Liver (tissue), 7 donors: ENCODE measurements at regions not wholly inside any gene's neighbourhood (a gene's known extent, or its start where the extent isn't known, plus 50 kb on each side); places are given as distances from the start of the nearest gene placed in this dataset.

Experiments
- DNase-seq: peaks from one replicate; pipeline ENCODE4 v3.0.0-alpha.2; 2017; ENCODE audit warnings: low spot score
- H3K27ac ChIP-seq, 2 donors: one replicate each; pipeline ENCODE4 v1.7.0; 2013; ENCODE audit warnings: inconsistent platforms in 2 of 2, low read length in 2 of 2, control low read depth in 1 of 2, low read depth in 1 of 2, mild to moderate bottlenecking in 1 of 2
- H3K27me3 ChIP-seq, 4 donors: one replicate each; pipeline versions ENCODE4 v1.6.1 to v1.7.0; 2013; ENCODE audit warnings: low read length in 3 of 4, inconsistent platforms in 1 of 4, mild to moderate bottlenecking in 1 of 4, moderate library complexity in 1 of 4; ENCODE audit not compliant: control insufficient read depth in 4 of 4, insufficient read depth in 4 of 4
- H3K36me3 ChIP-seq, 4 donors: one replicate each; pipeline versions ENCODE4 v1.6.1 to v1.7.0; 2013; ENCODE audit warnings: low read length in 3 of 4, mild to moderate bottlenecking in 3 of 4, low read depth in 1 of 4, moderate library complexity in 1 of 4; ENCODE audit not compliant: control insufficient read depth in 4 of 4, insufficient read depth in 3 of 4
- H3K4me1 ChIP-seq, 4 donors: one replicate each; pipeline versions ENCODE4 v1.6.1 to v1.7.0; 2013; ENCODE audit warnings: low read length in 3 of 4, mild to moderate bottlenecking in 3 of 4, moderate library complexity in 1 of 4; ENCODE audit not compliant: control insufficient read depth in 4 of 4, insufficient read depth in 4 of 4
- H3K4me3 ChIP-seq, 3 donors: one replicate each; pipeline versions ENCODE4 v1.6.1 to v1.7.0; 2013; ENCODE audit warnings: low read length in 3 of 3, control low read depth in 1 of 3, low read depth in 1 of 3, mild to moderate bottlenecking in 1 of 3
- H3K9ac ChIP-seq, 2 donors: one replicate each; pipeline ENCODE4 v1.7.0; 2013; ENCODE audit warnings: low read length in 2 of 2, mild to moderate bottlenecking in 2 of 2, moderate library complexity in 2 of 2, control low read depth in 1 of 2, low read depth in 1 of 2
- H3K9me3 ChIP-seq, 4 donors: one replicate each; pipeline versions ENCODE4 v1.6.1 to v1.7.0; 2013; ENCODE audit warnings: low read length in 3 of 4; ENCODE audit not compliant: control insufficient read depth in 4 of 4
- EGR1 ChIP-seq, 2 donors: IDR thresholded peaks; 2 replicates each; pipeline ENCODE4 v1.6.1; 2016 to 2018; ENCODE audit warnings: antibody characterized with exemption in 2 of 2, low read depth in 2 of 2
- FOXA1 ChIP-seq: IDR thresholded peaks from 2 replicates; pipeline ENCODE4 v1.6.1; 2016; ENCODE audit warnings: antibody characterized with exemption
- FOXA2 ChIP-seq: IDR thresholded peaks from 2 replicates; pipeline ENCODE4 v1.6.1; 2016; ENCODE audit warnings: antibody characterized with exemption
- GABPA ChIP-seq, 2 donors: IDR thresholded peaks in 1 of 2; conservative IDR thresholded peaks in 1 of 2; 2 replicates each; pipeline ENCODE4 v1.6.1; 2016; ENCODE audit warnings: antibody characterized with exemption in 2 of 2, mild to moderate bottlenecking in 1 of 2, moderate library complexity in 1 of 2
- HNF4A ChIP-seq, 2 donors: conservative IDR thresholded peaks; 2 replicates each; pipeline ENCODE4 v1.6.1; 2016; ENCODE audit warnings: antibody characterized with exemption in 2 of 2, mild to moderate bottlenecking in 2 of 2
- JUND ChIP-seq, 2 donors: IDR thresholded peaks; 2 replicates each; pipeline ENCODE4 v1.6.1; 2016; ENCODE audit warnings: antibody characterized with exemption in 2 of 2
- NR2F2 ChIP-seq: IDR thresholded peaks from 2 replicates; pipeline ENCODE4 v1.6.1; 2016; ENCODE audit warnings: antibody characterized with exemption
- RAD21 ChIP-seq, 2 donors: IDR thresholded peaks; 2 replicates each; pipeline ENCODE4 v1.6.1; 2016; ENCODE audit warnings: antibody characterized with exemption in 2 of 2, mild to moderate bottlenecking in 2 of 2
- RXRA ChIP-seq, 2 donors: IDR thresholded peaks; 2 replicates each; pipeline ENCODE4 v1.6.1; 2017 to 2018; ENCODE audit warnings: antibody characterized with exemption in 2 of 2, mild to moderate bottlenecking in 1 of 2
- SP1 ChIP-seq: IDR thresholded peaks from 2 replicates; pipeline ENCODE4 v1.6.1; 2018; ENCODE audit warnings: antibody characterized with exemption, mild to moderate bottlenecking
- TAF1 ChIP-seq: conservative IDR thresholded peaks from 2 replicates; pipeline ENCODE4 v1.6.1; 2016; ENCODE audit warnings: antibody characterized with exemption, mild to moderate bottlenecking
- YY1 ChIP-seq: IDR thresholded peaks from 2 replicates; pipeline ENCODE4 v1.6.1; 2016; ENCODE audit warnings: antibody characterized with exemption, mild to moderate bottlenecking
- TF ChIP-seq, protein P1 (sequence below): IDR thresholded peaks from 2 replicates; pipeline ENCODE4 v1.6.1; 2016; ENCODE audit warnings: antibody characterized with exemption
- TF ChIP-seq, protein P2 (sequence below): fragments of 150-350 bp; IDR thresholded peaks from 2 replicates; pipeline ENCODE4 v1.5.1; 2017; ENCODE audit warnings: improper control_type of control experiment, low read depth, low read length; ENCODE audit not compliant: missing input control
- TF ChIP-seq, protein P3 (sequence below): IDR thresholded peaks from 2 replicates; pipeline ENCODE4 v1.6.1; 2016; ENCODE audit warnings: antibody characterized with exemption
- TF ChIP-seq, protein P4 (sequence below): IDR thresholded peaks from 2 replicates; pipeline ENCODE4 v1.6.1; 2016; ENCODE audit warnings: antibody characterized with exemption
- TF ChIP-seq, protein P5 (sequence below): IDR thresholded peaks from 2 replicates; pipeline ENCODE4 v1.6.1; 2016; ENCODE audit warnings: antibody characterized with exemption, mild to moderate bottlenecking
- donor health status: healthy.
- donor health status: healthy.
- donor health status: healthy.
- donor health status: healthy.

DNA sequence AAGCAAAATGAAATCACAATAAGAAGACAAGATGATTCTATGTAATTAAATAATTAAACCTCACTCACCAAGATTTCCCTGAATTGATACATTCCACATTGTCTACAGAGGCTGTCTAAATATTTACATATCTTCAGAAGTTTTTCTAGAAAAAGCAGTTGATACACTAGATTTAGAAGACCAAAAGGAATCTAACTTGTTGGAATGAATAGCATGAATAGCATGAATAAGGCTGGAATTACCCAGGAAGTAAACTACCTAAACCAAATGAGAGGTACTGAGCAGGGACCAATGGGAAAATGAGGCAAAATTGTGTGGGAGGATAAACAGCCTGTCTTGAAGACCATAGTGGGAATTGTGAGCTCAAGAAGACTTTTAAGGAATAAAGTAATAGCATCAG is 479.7 kb downstream of the TXNL1 start:
- H3K27ac ChIP-seq = no peak overlapping the region
- DNase-seq = no peak
- H3K9ac ChIP-seq = no peak overlapping the region
- H3K27me3 ChIP-seq = no peaks in the 10 kb centered on the region
- H3K36me3 ChIP-seq = no peaks in the 10 kb centered on the region
- peaks cover 0 to 4% (median 0%) of the 10 kb centered on the region in 4 donors for H3K4me1 ChIP-seq
- H3K9me3 ChIP-seq = no peaks in the 10 kb centered on the region
- TF ChIP-seq HNF4A (conservative IDR thresholded peaks at IDR 0.05) (no peak), GABPA (IDR thresholded peaks at IDR 0.05 in 1 of 2, conservative IDR thresholded peaks at IDR 0.05 in 1 of 2) (no peak), EGR1 (IDR thresholded peaks at IDR 0.05; ENCODE audit: low read depth in 2 of 2) (no peak), SP1 (no peak), JUND (IDR thresholded peaks at IDR 0.05) (no peak)
- TF ChIP-seq, protein P1, sequence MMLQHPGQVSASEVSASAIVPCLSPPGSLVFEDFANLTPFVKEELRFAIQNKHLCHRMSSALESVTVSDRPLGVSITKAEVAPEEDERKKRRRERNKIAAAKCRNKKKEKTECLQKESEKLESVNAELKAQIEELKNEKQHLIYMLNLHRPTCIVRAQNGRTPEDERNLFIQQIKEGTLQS = no peak
- TF ChIP-seq, protein P2, sequence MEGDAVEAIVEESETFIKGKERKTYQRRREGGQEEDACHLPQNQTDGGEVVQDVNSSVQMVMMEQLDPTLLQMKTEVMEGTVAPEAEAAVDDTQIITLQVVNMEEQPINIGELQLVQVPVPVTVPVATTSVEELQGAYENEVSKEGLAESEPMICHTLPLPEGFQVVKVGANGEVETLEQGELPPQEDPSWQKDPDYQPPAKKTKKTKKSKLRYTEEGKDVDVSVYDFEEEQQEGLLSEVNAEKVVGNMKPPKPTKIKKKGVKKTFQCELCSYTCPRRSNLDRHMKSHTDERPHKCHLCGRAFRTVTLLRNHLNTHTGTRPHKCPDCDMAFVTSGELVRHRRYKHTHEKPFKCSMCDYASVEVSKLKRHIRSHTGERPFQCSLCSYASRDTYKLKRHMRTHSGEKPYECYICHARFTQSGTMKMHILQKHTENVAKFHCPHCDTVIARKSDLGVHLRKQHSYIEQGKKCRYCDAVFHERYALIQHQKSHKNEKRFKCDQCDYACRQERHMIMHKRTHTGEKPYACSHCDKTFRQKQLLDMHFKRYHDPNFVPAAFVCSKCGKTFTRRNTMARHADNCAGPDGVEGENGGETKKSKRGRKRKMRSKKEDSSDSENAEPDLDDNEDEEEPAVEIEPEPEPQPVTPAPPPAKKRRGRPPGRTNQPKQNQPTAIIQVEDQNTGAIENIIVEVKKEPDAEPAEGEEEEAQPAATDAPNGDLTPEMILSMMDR = no peak
- TF ChIP-seq, protein P3, sequence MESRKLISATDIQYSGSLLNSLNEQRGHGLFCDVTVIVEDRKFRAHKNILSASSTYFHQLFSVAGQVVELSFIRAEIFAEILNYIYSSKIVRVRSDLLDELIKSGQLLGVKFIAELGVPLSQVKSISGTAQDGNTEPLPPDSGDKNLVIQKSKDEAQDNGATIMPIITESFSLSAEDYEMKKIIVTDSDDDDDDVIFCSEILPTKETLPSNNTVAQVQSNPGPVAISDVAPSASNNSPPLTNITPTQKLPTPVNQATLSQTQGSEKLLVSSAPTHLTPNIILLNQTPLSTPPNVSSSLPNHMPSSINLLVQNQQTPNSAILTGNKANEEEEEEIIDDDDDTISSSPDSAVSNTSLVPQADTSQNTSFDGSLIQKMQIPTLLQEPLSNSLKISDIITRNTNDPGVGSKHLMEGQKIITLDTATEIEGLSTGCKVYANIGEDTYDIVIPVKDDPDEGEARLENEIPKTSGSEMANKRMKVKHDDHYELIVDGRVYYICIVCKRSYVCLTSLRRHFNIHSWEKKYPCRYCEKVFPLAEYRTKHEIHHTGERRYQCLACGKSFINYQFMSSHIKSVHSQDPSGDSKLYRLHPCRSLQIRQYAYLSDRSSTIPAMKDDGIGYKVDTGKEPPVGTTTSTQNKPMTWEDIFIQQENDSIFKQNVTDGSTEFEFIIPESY = no peak
- H3K4me3 ChIP-seq = no peak overlapping the region

DNA sequence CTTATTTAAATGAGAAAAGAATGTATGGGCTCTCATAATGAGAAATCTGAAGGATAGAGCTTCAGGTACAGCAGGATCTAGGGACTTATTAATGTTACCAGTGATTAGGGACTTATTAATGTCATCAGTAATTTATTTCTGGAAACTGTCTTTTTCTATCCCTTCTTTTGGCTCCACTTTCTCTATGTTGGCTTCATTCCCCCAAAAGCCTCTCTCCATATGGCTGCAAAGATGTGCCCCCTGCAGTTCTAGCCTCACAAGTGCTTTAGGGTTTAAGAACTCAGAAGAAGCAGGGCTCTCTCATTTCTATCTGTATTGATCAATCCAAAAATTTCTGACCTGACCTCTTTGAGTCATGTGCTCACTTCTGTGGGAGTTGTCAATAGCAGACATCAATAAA is 480.9 kb downstream of the TXNL1 start:
- peaks cover 0 to 4% (median 0%) of the 10 kb centered on the region in 4 donors for H3K4me1 ChIP-seq
- no peaks in the 10 kb centered on the region for H3K36me3 ChIP-seq
- H3K27me3 ChIP-seq = no peaks in the 10 kb centered on the region
- no peaks in the 10 kb centered on the region for H3K9me3 ChIP-seq
- H3K9ac ChIP-seq = no peak overlapping the region
- H3K27ac ChIP-seq = no peak overlapping the region
- no peak for DNase-seq
- no peak overlapping the region for H3K4me3 ChIP-seq
- TF ChIP-seq, protein P2 = no peak
- TF ChIP-seq FOXA1 (no peak), TAF1 (no peak), HNF4A (conservative IDR thresholded peaks at IDR 0.05) (no peak), RAD21 (IDR thresholded peaks at IDR 0.05) (no peak), YY1 (no peak), NR2F2 (no peak), SP1 (no peak), JUND (IDR thresholded peaks at IDR 0.05) (no peak), FOXA2 (no peak), RXRA (IDR thresholded peaks at IDR 0.05) (no peak), GABPA (IDR thresholded peaks at IDR 0.05 in 1 of 2, conservative IDR thresholded peaks at IDR 0.05 in 1 of 2) (no peak)
- TF ChIP-seq, protein P4, sequence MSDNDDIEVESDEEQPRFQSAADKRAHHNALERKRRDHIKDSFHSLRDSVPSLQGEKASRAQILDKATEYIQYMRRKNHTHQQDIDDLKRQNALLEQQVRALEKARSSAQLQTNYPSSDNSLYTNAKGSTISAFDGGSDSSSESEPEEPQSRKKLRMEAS = no peak
- TF ChIP-seq, protein P3 = no peak
- TF ChIP-seq, protein P5, sequence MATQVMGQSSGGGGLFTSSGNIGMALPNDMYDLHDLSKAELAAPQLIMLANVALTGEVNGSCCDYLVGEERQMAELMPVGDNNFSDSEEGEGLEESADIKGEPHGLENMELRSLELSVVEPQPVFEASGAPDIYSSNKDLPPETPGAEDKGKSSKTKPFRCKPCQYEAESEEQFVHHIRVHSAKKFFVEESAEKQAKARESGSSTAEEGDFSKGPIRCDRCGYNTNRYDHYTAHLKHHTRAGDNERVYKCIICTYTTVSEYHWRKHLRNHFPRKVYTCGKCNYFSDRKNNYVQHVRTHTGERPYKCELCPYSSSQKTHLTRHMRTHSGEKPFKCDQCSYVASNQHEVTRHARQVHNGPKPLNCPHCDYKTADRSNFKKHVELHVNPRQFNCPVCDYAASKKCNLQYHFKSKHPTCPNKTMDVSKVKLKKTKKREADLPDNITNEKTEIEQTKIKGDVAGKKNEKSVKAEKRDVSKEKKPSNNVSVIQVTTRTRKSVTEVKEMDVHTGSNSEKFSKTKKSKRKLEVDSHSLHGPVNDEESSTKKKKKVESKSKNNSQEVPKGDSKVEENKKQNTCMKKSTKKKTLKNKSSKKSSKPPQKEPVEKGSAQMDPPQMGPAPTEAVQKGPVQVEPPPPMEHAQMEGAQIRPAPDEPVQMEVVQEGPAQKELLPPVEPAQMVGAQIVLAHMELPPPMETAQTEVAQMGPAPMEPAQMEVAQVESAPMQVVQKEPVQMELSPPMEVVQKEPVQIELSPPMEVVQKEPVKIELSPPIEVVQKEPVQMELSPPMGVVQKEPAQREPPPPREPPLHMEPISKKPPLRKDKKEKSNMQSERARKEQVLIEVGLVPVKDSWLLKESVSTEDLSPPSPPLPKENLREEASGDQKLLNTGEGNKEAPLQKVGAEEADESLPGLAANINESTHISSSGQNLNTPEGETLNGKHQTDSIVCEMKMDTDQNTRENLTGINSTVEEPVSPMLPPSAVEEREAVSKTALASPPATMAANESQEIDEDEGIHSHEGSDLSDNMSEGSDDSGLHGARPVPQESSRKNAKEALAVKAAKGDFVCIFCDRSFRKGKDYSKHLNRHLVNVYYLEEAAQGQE = no peak
- TF ChIP-seq, protein P1 = no peak
